Spleen (tissue), 11 donors: ENCODE measurements at regions not wholly inside any gene's neighbourhood (a gene's known extent, or its start where the extent isn't known, plus 50 kb on each side); places are given as distances from the start of the nearest gene placed in this dataset.

Experiments
- DNase-seq: peaks from one replicate; pipeline ENCODE4 v3.0.0-alpha.2; 2020
- H3K27ac ChIP-seq, 8 donors: fragments of 200-600 bp; sonication (generic) in 7 of 8; 1 replicate in 4 of 8; 2 replicates in 4 of 8; pipeline versions ENCODE4 v1.5.0 to v1.8.0; 2016 to 2021; ENCODE audit warnings: inconsistent platforms in 4 of 8, mild to moderate bottlenecking in 4 of 8, moderate library complexity in 1 of 8
- H3K27me3 ChIP-seq, 7 donors: fragments of 200-600 bp; sonication (generic) in 6 of 7; replicated peaks in 1 of 7; 1 replicate in 4 of 7; 2 replicates in 3 of 7; pipeline versions ENCODE4 v1.5.0 to v1.8.0; 2016 to 2021; ENCODE audit warnings: inconsistent platforms in 3 of 7, mild to moderate bottlenecking in 1 of 7
- H3K36me3 ChIP-seq, 6 donors: fragments of 200-600 bp; sonication (generic) in 5 of 6; 1 replicate in 4 of 6; 2 replicates in 2 of 6; pipeline versions ENCODE4 v1.5.0 to v1.8.0; 2016 to 2021; ENCODE audit warnings: inconsistent platforms in 2 of 6
- H3K4me1 ChIP-seq, 6 donors: fragments of 200-600 bp; sonication (generic) in 5 of 6; 1 replicate in 3 of 6; 2 replicates in 3 of 6; pipeline versions ENCODE4 v1.5.0 to v1.8.0; 2016 to 2021; ENCODE audit warnings: inconsistent platforms in 3 of 6
- H3K4me3 ChIP-seq, 8 donors: fragments of 200-600 bp; sonication (generic) in 7 of 8; 1 replicate in 4 of 8; 2 replicates in 4 of 8; pipeline versions ENCODE4 v1.5.0 to v1.8.0; 2016 to 2021; ENCODE audit warnings: inconsistent platforms in 4 of 8, mild to moderate bottlenecking in 4 of 8, moderate library complexity in 2 of 8
- H3K9me3 ChIP-seq, 8 donors: fragments of 200-600 bp; sonication (generic) in 7 of 8; 1 replicate in 4 of 8; 2 replicates in 4 of 8; pipeline versions ENCODE4 v1.5.0 to v1.8.0; 2016 to 2021; ENCODE audit warnings: inconsistent platforms in 4 of 8
- CTCF ChIP-seq, 11 experiments: fragments of 200-600 bp in 7 of 11; fragments of 450-650 bp in 4 of 11; sonication (generic) in 4 of 11; IDR thresholded peaks in 8 of 11; conservative IDR thresholded peaks in 3 of 11; 1 replicate in 7 of 11; 2 replicates in 4 of 11; pipeline versions ENCODE4 v1.4.0 to v1.8.0; 2016 to 2021; ENCODE audit warnings: antibody characterized with exemption in 11 of 11, inconsistent platforms in 4 of 11, mild to moderate bottlenecking in 1 of 11
- POLR2A ChIP-seq, 3 donors: fragments of 450-650 bp; IDR thresholded peaks; one replicate each; pipeline ENCODE4 v1.5.1; 2017; ENCODE audit warnings: antibody characterized with exemption in 3 of 3, mild to moderate bottlenecking in 1 of 3
- POLR2AphosphoS5 ChIP-seq, 3 donors: sonication (generic); formaldehyde crosslinking; IDR thresholded peaks; one replicate each; pipeline ENCODE4 v1.5.1; 2017; ENCODE audit warnings: antibody characterized with exemption in 3 of 3
- WGBS, 5 donors: extraction: QIAGEN DNeasy Blood & Tissue Kit in 3 of 5; methylation state at CpG; one replicate each; pipeline versions ENCODE4 v1.1.5 to v1.1.7; 2013 to 2018; 5-methylcytosine and 5-hydroxymethylcytosine counted together
- intact Hi-C: fragments of 100-400 bp; cut with DNase I; formaldehyde crosslinking; loops from one replicate; pipeline ENCODE4 v1.15.0; 2023; ENCODE audit warnings: low total_unique reads
- donor health status: healthy with polysubstance abuse.
- donor health status: DM: no; HTN: no; CAD: no; lungs with moderate emphysema.
- donor health status: DM: no; HTN: no; CAD: no.
- donor health status: Bipolar disorder and iron deficiency.
- donor health status: healthy.
- donor health status: DM: no; HTN: no; CAD: no.
- donor health status: DM: yes; HTN: yes; CAD: no.

- 77 to 92% (median 81%) methylated on average over 1 of the region's 1 CpG for WGBS, 5 donors
- H3K27me3 ChIP-seq = peaks cover 0 to 12% (median 0%) of the 10 kb centered on the region in 7 donors
- H3K9me3 ChIP-seq = no peaks in the 10 kb centered on the region
- H3K4me3 ChIP-seq = no peak overlapping the region
- no peak overlapping the region for H3K27ac ChIP-seq
- DNase-seq = no peak
- intact Hi-C loops = no loop called here
- peaks cover 0 to 16% (median 0%) of the 10 kb centered on the region in 6 donors for H3K4me1 ChIP-seq
- no peaks in the 10 kb centered on the region for H3K36me3 ChIP-seq
- TF ChIP-seq POLR2AphosphoS5 (IDR thresholded peaks at IDR 0.05) (no peak), CTCF (IDR thresholded peaks at IDR 0.05 in 8 of 11, conservative IDR thresholded peaks at IDR 0.05 in 3 of 11) (no peak), POLR2A (IDR thresholded peaks at IDR 0.05) (no peak)
Observed at GRCh38 chr12:65598688-65599087, 225.6 kb upstream of the HMGA2 start.

DNA sequence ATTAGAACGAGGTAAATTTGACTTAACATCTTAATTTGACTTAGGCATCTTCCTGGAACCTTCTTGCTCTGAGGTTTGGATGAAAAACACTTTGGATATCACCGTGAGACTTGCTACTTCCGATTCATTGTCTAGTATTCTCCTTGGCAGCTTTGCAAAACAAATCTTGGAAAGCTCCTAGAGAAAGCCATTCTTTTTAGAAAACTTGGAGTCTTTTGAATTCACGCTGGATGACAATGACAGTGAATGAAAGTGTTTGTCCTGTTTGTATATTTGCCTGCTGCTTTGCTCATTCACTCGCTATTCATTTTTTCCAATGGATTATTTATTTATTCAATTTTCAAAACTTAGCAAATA, 222.1 kb upstream of the HMGA2 start:
- peaks cover 0 to 16% (median 0%) of the 10 kb centered on the region in 6 donors for H3K4me1 ChIP-seq
- H3K27ac ChIP-seq = no peak overlapping the region
- no peaks in the 10 kb centered on the region for H3K36me3 ChIP-seq
- WGBS, 5 donors = 25 to 33% (median 28%) methylated on average over 5 of the region's 5 CpGs
- H3K4me3 ChIP-seq = no peak overlapping the region
- TF ChIP-seq POLR2A (IDR thresholded peaks at IDR 0.05) = no peak
- intact Hi-C loops = loop anchor here (5.0 kb wide), 1 partner anchor 485 kb away; no protein-coding TSS in a partner anchor
- no peak for DNase-seq
- H3K27me3 ChIP-seq = peaks cover 0 to 12% (median 0%) of the 10 kb centered on the region in 7 donors
- peaks cover 0 to under 1% (median 0%) of the 10 kb centered on the region in 8 donors for H3K9me3 ChIP-seq

DNA sequence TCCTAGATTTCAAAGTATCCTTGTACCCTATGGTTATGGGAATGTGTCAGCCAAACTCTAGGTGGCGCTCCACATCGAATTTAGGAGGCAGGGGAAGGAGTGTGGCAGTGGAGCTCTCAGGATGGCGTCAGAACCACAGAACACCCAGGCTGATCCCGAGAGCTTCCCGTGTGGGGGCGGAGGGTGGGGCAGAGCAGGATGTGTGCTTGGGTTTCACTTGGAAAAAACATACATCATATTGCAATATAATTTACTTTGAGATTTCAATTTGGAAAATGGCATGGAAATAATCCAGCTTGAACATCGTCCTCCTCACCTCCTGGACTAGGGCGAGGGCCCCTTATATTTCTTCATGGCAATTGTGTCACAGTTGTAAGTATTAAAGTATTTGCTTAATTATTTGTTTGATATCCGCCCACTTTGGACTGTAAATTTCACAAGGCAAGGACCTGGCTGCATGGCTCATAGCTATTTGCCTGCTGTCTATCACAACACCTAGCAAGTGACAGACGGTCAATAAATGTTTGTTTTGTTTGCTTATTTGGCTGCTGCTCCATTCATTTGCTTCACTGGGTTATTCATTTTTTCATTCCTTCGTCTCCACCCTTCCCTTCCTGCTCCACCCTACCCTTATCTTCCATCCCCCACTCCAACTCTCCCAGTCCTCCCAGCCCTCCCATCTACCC, 221.5 kb upstream of the HMGA2 start:
- H3K36me3 ChIP-seq = no peaks in the 10 kb centered on the region
- H3K27ac ChIP-seq = peak overlapping the region in 1 of 8 donors; percentile 19
- 19 to 34% (median 28%) methylated on average over 11 of the region's 11 CpGs for WGBS, 5 donors
- H3K9me3 ChIP-seq = peaks cover 0 to 6% (median 1%) of the 10 kb centered on the region in 8 donors
- H3K4me1 ChIP-seq = peaks cover 0 to 16% (median 0%) of the 10 kb centered on the region in 6 donors
- H3K4me3 ChIP-seq = peak overlapping the region in 1 of 8 donors; percentile 32
- H3K27me3 ChIP-seq = peaks cover 0 to 12% (median 0%) of the 10 kb centered on the region in 7 donors
- peak in 8 of 11 experiments; percentile 33 to 67 (median 47) for TF ChIP-seq CTCF (IDR thresholded peaks at IDR 0.05 in 8 of 11, conservative IDR thresholded peaks at IDR 0.05 in 3 of 11)
- TF ChIP-seq POLR2AphosphoS5 (IDR thresholded peaks at IDR 0.05) = no peak
- TF ChIP-seq POLR2A (IDR thresholded peaks at IDR 0.05) = no peak
- peak; percentile 78 for DNase-seq
- intact Hi-C loops = loop anchor here (5.0 kb wide), 1 partner anchor 485 kb away; no protein-coding TSS in a partner anchor

DNA sequence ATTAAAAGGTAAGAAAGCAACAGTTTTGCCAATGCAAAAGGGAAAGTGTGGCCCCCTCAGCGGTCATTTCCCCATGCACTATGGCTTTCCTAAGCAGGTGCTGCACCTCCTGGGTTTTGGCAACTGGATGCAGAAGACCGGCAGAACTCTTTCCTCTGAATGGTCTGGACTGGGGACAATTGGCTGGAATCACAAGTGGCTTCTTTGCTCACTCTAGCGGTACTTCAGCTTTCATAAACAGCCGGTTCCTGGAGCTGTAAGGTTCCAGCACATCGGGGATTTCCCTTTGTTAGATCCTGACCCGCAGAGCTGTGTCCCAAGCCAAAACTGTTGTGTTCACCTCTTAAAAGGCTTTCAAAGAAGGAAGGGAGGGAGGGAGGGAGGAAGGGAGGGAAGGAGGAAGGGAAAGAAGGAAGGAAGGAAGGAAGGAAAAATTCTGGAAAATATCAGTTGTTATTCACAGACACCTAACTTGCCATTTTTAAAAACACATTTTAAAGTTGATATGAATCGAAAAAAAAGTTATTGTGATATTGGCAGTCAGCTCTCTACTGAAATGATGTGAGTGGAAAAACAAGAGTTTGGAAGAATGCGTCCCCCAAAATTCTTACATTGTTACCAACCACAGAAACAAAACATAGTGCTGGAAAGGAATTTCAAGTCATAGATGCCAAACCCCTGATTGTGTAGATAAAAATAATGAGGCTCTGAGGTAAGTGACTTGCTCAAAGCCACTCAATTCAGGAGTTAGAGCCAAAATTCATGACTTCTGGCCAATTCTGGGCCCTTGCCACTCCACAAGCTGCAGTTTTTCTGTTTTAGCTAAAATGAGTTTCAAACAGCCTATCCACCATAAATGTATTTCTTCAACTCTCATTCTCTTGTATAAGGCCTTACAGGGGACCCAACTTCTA, 220.6 kb upstream of the HMGA2 start:
- H3K27ac ChIP-seq = peak overlapping the region in 1 of 8 donors; percentile 8
- DNase-seq = no peak
- intact Hi-C loops = loop anchor here (5.0 kb wide), 1 partner anchor 484 kb away; no protein-coding TSS in a partner anchor
- no peaks in the 10 kb centered on the region for H3K36me3 ChIP-seq
- H3K9me3 ChIP-seq = peaks cover 0 to 15% (median 4%) of the 10 kb centered on the region in 8 donors
- TF ChIP-seq POLR2A (IDR thresholded peaks at IDR 0.05) = no peak
- TF ChIP-seq POLR2AphosphoS5 (IDR thresholded peaks at IDR 0.05) = no peak
- TF ChIP-seq CTCF (IDR thresholded peaks at IDR 0.05 in 8 of 11, conservative IDR thresholded peaks at IDR 0.05 in 3 of 11) = no peak
- WGBS, 5 donors = 47 to 63% (median 59%) methylated on average over 8 of the region's 8 CpGs
- no peak overlapping the region for H3K4me3 ChIP-seq
- peaks cover 0 to 12% (median 0%) of the 10 kb centered on the region in 7 donors for H3K27me3 ChIP-seq
- H3K4me1 ChIP-seq = peaks cover 0 to 16% (median 0%) of the 10 kb centered on the region in 6 donors
